Dedifferentiated amniotic fluid mesenchymal stem cell (primary cell): ENCODE measurements at regions not wholly inside any gene's neighbourhood (a gene's known extent, or its start where the extent isn't known, plus 50 kb on each side); places are given as distances from the start of the nearest gene placed in this dataset.

Experiments used
- DNase-seq: peaks from one replicate; pipeline ENCODE4 v3.0.0-alpha.2; 2016; ENCODE audit errors: extremely low spot score

DNA sequence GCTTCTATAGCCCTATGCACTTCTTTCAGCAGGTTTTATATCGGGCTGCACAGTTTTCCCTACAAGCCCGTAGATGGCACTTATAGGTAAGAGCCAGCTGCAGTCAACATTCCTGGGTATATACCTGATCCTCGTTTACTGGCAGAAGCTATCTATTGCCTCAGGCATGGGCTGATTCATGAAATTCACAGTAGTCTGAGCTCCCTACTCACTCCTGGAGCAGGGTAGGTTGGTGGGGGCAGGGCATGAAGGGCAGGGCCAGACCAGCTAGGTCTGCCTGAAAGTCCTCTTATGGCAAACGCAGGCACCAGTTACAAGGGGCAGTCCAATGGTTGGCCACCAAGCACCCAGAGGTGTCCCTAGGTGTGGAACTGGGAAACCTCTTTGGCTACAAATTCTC is 345.8 kb downstream of the RPS29 start:
- no peak for DNase-seq

DNA sequence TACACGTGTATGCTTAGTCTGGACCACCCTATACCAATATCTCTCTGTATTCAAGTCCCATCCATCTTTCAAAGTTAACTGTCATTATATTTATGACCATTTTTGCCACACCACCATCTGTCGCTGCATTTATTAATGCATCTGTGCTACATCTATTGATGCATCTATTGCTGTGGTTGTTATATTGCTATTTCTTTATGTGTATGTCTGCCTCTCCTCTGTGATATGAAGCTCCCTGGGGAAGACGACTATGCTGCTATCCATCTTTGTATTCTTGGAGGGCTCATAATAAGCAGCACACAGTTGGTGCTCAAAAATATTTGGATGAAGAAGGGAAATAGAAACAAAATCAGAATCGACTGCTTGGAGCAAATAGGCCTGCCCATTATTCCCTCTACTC is 357.6 kb downstream of the RPS29 start:
- DNase-seq: no peak

DNA sequence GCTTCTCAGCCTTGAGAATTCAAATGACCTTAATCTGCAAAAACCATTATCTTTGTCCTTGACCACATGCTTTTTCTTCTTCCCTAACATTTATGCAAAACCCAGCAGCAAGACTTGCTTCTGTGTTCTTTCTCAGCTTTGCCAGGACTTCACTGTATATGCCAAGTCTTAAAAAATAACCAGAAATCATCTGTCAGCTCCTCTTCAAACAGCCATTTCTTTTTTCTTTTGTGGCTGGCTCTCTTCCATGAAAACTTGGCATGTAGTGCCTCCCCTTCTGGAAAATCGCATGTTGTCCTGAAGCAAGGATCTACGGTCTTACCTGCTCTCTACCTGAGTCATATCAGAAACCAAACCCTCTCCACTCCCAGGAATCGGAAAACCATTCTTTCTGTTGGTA is 364.9 kb downstream of the RPS29 start:
- DNase-seq: no peak

DNA sequence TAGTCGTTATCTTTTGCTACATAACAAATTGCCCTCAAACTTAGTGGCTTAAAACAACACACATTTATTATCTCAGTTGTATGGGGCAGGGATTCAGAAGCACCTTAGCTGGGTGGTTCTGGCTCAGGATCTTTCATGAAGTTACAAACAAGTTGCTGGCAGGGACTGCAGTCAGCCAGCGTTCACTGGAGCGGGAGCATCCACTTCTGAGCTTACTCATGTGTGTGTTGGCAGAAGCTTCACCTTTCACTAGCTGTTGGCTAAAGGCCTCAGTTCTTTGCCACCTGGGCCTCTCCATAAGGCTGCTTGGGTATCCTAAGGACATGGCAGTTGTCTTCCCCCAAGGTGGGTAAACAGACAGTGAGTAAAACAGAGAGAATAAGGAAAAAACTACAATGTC is 365.7 kb downstream of the RPS29 start:
- DNase-seq: no peak

- DNase-seq: no peak
These were observed 367.6 kb downstream of the RPS29 start for GRCh38 chr14:49218436-49219092.

DNA sequence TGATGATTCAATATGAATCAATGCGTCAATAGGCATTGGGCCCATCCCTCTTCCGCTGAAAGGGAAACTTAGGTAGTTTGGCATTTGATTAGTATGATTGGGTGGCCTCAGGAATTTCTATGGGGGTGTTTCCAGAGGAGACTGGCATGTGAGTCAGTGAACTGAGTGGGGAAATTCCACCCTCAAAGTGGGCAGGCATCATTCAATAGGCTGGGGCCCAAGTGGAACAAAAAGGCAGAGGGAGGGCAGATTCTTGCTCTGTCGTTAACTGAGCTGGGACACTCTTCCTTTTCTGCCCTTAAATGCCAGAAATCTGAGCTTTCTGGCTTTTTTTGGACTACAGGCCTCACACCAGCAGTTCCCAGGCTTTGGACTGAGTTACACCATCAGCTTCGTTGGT is 373.5 kb downstream of the RPS29 start:
- no peak for DNase-seq

GRCh38 chr14:49209416-49209815 is 376.8 kb downstream of the RPS29 start:
- DNase-seq: no peak

GRCh38 chr14:49206828-49207227 is 379.4 kb downstream of the RPS29 start:
- DNase-seq: no peak

- no peak for DNase-seq
These were observed 382.5 kb downstream of the RPS29 start for GRCh38 chr14:49203676-49204075.

GRCh38 chr14:49199159-49199558 is 387.0 kb downstream of the RPS29 start:
- no peak for DNase-seq

DNA sequence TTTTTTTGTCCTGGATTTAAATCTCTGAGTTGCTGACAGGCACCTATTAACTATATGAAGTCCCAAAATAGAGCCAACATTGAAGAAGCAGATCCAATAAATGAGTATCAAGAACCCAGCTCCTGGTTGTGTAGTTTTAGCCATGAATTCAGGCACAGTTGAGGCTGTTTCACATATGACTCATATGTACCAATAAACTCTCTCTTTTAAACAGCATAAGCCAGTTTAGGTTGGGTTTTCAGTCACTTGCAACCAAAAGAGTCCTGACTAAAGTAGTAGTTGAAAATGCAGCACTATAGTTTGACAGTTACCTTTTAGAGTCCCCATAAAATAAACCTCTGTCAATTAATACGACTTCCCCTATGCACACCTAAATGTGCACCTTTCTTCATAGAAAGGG is 389.9 kb downstream of the RPS29 start:
- no peak for DNase-seq

DNA sequence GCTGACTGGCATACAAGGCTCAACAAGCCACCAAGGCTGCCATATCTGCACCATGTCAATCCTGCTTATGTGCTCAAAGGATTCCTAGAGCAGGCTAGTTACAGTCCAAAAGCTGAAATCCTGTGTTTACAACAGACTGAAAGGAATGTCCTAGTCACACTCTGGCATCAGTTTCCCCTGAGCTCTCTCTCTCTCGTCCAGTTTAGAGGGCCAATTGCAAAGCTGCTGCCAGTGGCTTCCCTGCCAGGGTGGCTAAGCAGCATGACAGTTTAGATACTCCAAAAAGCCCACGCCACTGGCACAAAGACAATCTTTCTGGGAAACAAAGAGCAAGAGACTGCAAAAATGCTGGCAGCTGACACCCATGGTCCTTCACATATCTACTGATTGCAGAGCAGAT is 392.1 kb downstream of the RPS29 start:
- no peak for DNase-seq

GRCh38 chr14:49193332-49194065 is 392.7 kb downstream of the RPS29 start:
- DNase-seq: no peak

DNA sequence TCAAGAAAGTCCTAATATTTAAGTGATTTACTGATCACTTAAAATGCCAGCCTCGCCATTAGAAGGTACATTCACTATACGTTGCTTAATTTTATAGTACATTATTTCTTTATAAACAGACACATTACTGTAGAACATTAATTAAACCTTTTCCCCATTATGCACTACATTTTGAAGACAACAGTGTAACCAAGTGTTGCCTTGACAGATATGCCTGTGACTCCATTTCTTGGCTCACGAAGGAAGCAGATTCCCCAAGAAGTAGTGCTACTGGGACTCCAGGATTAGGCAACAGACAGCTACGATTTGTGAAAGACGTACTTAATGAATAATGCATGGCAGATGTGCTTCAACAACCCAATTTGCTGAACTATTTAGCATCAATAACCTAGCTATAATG is 394.8 kb downstream of the RPS29 start:
- DNase-seq: no peak

- DNase-seq: no peak
These were observed 396.8 kb downstream of the RPS29 start for GRCh38 chr14:49189375-49189774.

DNA sequence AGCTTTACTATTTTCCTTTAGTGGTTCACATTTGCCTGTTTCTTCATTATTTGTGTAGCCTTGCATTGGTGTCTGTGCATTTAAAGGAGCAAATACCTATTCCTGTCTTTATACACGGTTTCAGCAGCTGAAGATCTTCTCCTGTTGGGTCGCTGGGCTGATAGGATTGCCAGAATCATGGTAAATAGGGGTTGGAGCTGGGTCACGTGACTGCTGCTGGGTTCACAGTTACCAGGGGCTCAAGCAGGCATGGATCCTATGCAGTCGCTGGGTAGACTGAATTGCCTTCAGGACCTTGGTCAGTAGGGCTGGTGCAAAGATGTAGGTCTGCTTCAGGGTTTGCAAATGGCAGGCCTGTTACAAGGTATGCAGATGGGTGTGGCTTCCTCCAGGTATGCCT is 398.4 kb downstream of the RPS29 start:
- no peak for DNase-seq

DNA sequence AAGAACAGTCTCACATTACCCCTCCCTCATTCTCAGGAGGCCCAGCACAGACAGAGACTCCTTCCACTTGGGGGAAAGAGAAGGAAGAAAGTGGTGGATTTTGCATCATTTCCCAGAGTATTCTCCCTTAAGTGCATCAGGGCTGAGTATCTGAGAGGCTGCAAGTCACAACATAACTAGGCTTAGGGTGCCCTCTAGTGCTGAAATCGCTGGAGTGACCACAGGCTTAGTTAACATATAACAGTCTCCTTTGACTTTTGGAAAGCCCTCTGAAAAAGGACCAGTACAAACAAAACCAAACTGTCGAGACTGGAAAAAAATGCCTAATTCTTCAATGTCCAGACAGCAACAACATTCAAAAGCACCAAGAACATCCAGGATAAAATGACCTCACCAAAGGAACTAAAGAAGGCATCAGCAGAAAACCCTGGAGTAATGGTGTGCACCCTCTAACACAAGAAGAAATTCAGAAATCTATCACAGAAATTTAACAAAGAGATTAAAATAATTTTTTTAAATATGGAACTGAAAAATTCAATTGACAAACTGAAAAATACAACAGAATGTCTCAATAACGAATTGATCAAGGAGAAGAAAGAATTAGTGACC is 412.3 kb downstream of the RPS29 start:
- no peak for DNase-seq

DNA sequence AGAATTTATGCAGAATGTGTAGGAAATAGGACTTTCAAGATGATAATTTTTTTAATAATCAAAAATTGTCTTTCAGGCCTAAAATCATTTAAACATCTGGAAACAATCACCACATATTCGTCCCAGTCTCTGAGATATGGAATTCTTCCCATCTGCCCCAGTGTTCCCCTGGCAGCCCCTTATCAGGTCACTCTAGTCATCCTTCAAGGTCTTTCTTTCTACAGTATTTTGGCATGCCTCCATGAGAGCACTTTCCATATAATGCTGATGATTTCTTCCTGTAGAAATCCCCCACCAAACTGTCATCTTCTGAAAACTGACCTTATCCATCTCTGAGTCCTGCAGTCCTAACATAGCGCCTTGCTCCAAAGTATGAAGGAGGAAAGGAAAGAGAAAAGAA is 422.1 kb downstream of the RPS29 start:
- DNase-seq: no peak

- no peak for DNase-seq
These were observed 425.2 kb downstream of the RPS29 start for GRCh38 chr14:49160983-49161382.

- no peak for DNase-seq
These were observed 427.1 kb downstream of the RPS29 start for GRCh38 chr14:49159081-49159480.

GRCh38 chr14:49139593-49139992 is 446.6 kb downstream of the RPS29 start:
- no peak for DNase-seq

DNA sequence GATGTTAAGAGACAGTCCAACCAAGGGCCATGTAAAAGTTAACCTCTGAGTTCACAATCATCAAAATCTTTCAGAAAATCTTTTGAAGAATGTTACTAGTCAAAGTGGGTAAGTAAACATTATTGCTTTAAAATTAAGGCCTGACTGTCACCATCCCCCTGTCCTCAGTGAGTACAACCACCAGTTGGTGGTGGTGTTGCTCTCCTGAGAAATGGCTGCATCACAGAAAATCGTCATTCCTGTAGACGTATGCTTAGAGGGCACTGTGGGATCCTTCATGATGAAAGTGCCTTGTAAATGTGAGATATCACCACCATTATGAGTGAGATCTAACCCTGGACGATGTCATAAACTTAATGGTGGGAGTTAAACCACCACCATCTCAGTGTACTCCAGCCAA is 451.2 kb downstream of the RPS29 start:
- DNase-seq: no peak

- DNase-seq: no peak
These were observed 464.9 kb downstream of the RPS29 start for GRCh38 chr14:49121246-49121645.
